ENCODE measurements at regions not wholly inside any gene's neighbourhood (a gene's known extent, or its start where the extent isn't known, plus 50 kb on each side); places are given as distances from the start of the nearest gene placed in this dataset.
"Not testable (repeated sequence)": the region's sequence is repeated elsewhere in the genome, so short reads cannot be mapped to it uniquely, and the experiment has no call there.

- intact Hi-C loops (cut with DNase I; ENCODE audit: low total_unique reads): no loop called here
- TF ChIP-seq POLR2A (IDR thresholded peaks at IDR 0.05) (no peak), CTCF (IDR thresholded peaks at IDR 0.05) (no peak)
- Histone ChIP-seq H3K9me3 (no peaks in the 10 kb centered on the region), H3K36me3 (no peaks in the 10 kb centered on the region), H3K27me3 (no peaks in the 10 kb centered on the region), H3K27ac (no peak overlapping the region), H3K4me1 (no peaks in the 10 kb centered on the region), H3K4me3 (no peak overlapping the region)
- DNase-seq: no peak
Observed at GRCh38 chr3:89714237-89714636, 606.8 kb downstream of the EPHA3 start.

DNA sequence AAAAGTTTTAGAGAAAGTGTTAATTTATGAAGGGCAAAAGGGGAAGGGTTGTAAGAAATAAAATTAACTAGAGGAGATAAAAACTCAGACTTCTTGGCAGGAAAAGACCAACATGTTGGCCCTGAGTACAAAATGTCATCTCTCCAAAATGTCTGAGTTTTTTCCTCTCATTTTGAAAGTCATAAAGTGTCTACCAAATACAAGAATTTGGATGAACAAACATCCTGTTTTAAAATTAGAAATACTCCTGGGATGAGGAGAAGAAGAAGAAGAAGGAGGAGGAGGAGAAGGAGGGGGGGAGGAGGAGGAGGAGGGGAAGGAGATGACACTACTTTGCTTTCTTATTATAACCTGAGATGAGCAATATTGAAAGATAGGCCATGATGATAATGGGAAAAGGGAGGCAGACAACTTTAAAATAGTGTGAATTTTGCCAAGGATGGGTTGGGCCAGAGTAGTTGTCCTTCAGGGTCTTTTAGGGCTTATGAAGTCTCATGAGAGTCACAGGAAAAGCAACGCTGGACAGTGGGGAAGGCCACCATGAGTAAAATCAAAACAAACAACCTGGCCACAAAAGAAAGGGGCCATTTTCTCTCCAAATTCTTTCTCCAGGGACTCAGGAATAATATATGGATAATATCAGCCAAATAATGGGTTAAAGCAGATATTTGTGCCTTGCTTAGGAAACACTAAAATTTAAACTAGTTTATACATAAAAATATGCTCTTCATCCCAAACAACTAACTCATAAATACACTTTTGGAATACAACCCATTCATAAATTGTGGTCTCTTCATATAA lies 632.9 kb downstream of the EPHA3 start:
- no peak overlapping the region for H3K4me3 ChIP-seq
- TF ChIP-seq CTCF (IDR thresholded peaks at IDR 0.05): no peak
- no peak for TF ChIP-seq POLR2A (IDR thresholded peaks at IDR 0.05)
- peak overlapping the region in 1 of 2 donors; percentile 8 for H3K27ac ChIP-seq
- H3K4me1 ChIP-seq: no peaks in the 10 kb centered on the region
- H3K36me3 ChIP-seq: no peaks in the 10 kb centered on the region
- H3K9me3 ChIP-seq: no peaks in the 10 kb centered on the region
- H3K27me3 ChIP-seq: no peaks in the 10 kb centered on the region
- DNase-seq: no peak
- intact Hi-C loops (cut with DNase I; ENCODE audit: low total_unique reads): no loop called here

- TF ChIP-seq CTCF (IDR thresholded peaks at IDR 0.05) (no peak), POLR2A (IDR thresholded peaks at IDR 0.05) (no peak)
- Histone ChIP-seq H3K4me1 (no peaks in the 10 kb centered on the region), H3K27ac (peak overlapping the region in 1 of 2 donors; percentile 8), H3K36me3 (no peaks in the 10 kb centered on the region), H3K4me3 (no peak overlapping the region), H3K27me3 (no peaks in the 10 kb centered on the region), H3K9me3 (no peaks in the 10 kb centered on the region)
- intact Hi-C loops (cut with DNase I; ENCODE audit: low total_unique reads): no loop called here
- no peak for DNase-seq
Observed at GRCh38 chr3:89740881-89741177, 633.4 kb downstream of the EPHA3 start.

GRCh38 chr3:89742546-89742945 lies 635.1 kb downstream of the EPHA3 start:
- H3K4me3 ChIP-seq: no peak overlapping the region
- no peak overlapping the region for H3K27ac ChIP-seq
- TF ChIP-seq POLR2A (IDR thresholded peaks at IDR 0.05): no peak
- no peak for TF ChIP-seq CTCF (IDR thresholded peaks at IDR 0.05)
- no peaks in the 10 kb centered on the region for H3K4me1 ChIP-seq
- no peaks in the 10 kb centered on the region for H3K36me3 ChIP-seq
- H3K9me3 ChIP-seq: no peaks in the 10 kb centered on the region
- intact Hi-C loops (cut with DNase I; ENCODE audit: low total_unique reads): no loop called here
- DNase-seq: no peak
- H3K27me3 ChIP-seq: no peaks in the 10 kb centered on the region

DNA sequence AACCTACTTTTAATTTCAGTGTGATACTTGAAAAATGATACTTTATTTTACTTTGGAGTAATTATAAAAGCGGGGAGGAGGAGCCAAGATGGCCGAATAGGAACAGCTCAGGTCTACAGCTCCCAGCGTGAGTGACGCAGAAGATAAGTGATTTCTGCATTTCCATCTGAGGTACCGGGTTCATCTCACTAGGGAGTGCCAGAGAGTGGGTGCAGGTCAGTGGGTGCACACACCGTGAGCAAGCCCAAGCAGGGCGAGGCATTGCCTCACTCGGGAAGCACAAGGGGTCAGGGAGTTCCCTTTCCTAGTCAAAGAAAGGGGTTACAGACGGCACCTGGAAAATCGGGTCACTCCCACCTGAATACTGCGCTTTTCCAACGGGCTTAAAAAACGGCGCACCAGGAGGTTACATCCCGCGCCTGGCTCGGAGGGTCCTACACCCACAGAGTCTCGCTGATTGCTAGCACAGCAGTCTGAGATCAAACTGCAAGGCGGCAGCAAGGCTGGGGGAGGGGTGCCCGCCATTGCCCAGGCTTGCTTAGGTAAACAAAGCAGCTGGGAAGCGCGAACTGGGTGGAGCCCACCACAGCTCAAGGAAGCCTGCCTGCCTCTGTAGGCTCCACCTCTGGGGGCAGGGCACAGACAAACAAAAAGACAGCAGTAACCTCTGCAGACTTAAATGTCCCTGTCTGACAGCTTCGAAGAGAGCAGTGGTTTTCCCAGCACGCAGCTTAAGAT lies 640.3 kb downstream of the EPHA3 start:
- intact Hi-C loops (cut with DNase I; ENCODE audit: low total_unique reads): not testable (repeated sequence)

More for the DNA sequence above, 640.3 kb downstream of the EPHA3 start:
- not testable (repeated sequence) for H3K4me3 ChIP-seq, H3K4me1 ChIP-seq, H3K9me3 ChIP-seq, H3K27me3 ChIP-seq, DNase-seq, H3K27ac ChIP-seq, H3K36me3 ChIP-seq
